NCI-H748 treated with DMSO at 0.1 percent for 48 hours (cell line): ENCODE measurements at regions not wholly inside any gene's neighbourhood (a gene's known extent, or its start where the extent isn't known, plus 50 kb on each side); places are given as distances from the start of the nearest gene placed in this dataset.
"Not testable (repeated sequence)": the region's sequence is repeated elsewhere in the genome, so short reads cannot be mapped to it uniquely, and the experiment has no call there.

ENCODE experiments used
- DNase-seq: peaks from one replicate; lab custom pipeline; 2025; lab: John Stamatoyannopoulos, UW

- DNase-seq, result not testable (repeated sequence)
Observed at GRCh38 chr14:83091991-83092956, 1558.6 kb upstream of the SEL1L start.

- DNase-seq, result no peak
Observed at GRCh38 chr14:83096092-83096491, 1562.4 kb upstream of the SEL1L start.

- DNase-seq, result no peak
Observed at GRCh38 chr14:83101846-83102245, 1568.2 kb upstream of the SEL1L start.

- no peak for DNase-seq
Observed at GRCh38 chr14:83118029-83118428, 1584.4 kb upstream of the SEL1L start.

- no peak for DNase-seq
Observed at GRCh38 chr14:83120187-83120586, 1586.5 kb upstream of the SEL1L start.

GRCh38 chr14:83126076-83126475 is 1592.4 kb upstream of the SEL1L start:
- no peak for DNase-seq

- no peak for DNase-seq
Observed at GRCh38 chr14:83128783-83129182, 1595.1 kb upstream of the SEL1L start.

- DNase-seq, result no peak
Observed at GRCh38 chr14:83129496-83129895, 1595.8 kb upstream of the SEL1L start.

- no peak for DNase-seq
Observed at GRCh38 chr14:83133981-83134645, 1600.5 kb upstream of the SEL1L start.

- DNase-seq, result no peak
Observed at GRCh38 chr14:83140756-83141155, 1607.1 kb upstream of the SEL1L start.

GRCh38 chr14:83147006-83147405 is 1613.4 kb upstream of the SEL1L start:
- no peak for DNase-seq

GRCh38 chr14:83151571-83151970 is 1617.9 kb upstream of the SEL1L start:
- DNase-seq, result no peak

GRCh38 chr14:83153081-83153480 is 1619.4 kb upstream of the SEL1L start:
- no peak for DNase-seq

GRCh38 chr14:83162361-83162929 is 1628.8 kb upstream of the SEL1L start:
- no peak for DNase-seq

- DNase-seq, result no peak
Observed at GRCh38 chr14:83163016-83163415, 1629.4 kb upstream of the SEL1L start.

- DNase-seq, result no peak
Observed at GRCh38 chr14:83164016-83164415, 1630.4 kb upstream of the SEL1L start.

GRCh38 chr14:83164591-83164990 is 1630.9 kb upstream of the SEL1L start:
- DNase-seq, result no peak

- DNase-seq, result no peak
Observed at GRCh38 chr14:83170165-83170564, 1636.5 kb upstream of the SEL1L start.

- no peak for DNase-seq
Observed at GRCh38 chr14:83171761-83172160, 1638.1 kb upstream of the SEL1L start.

GRCh38 chr14:83172363-83172762 is 1638.7 kb upstream of the SEL1L start:
- DNase-seq, result no peak

- no peak for DNase-seq
Observed at GRCh38 chr14:83173687-83174086, 1640.0 kb upstream of the SEL1L start.

- no peak for DNase-seq
Observed at GRCh38 chr14:83184531-83184930, 1650.9 kb upstream of the SEL1L start.

GRCh38 chr14:83188311-83188710 is 1654.7 kb upstream of the SEL1L start:
- not testable (repeated sequence) for DNase-seq
